ENCODE measurements at regions not wholly inside any gene's neighbourhood (a gene's known extent, or its start where the extent isn't known, plus 50 kb on each side); places are given as distances from the start of the nearest gene placed in this dataset.

- TF ChIP-seq CTCF (IDR thresholded peaks at IDR 0.05) = no peak
- TF ChIP-seq NRF1 (IDR thresholded peaks at IDR 0.05; ENCODE audit: low read depth, low read length) = no peak
- TF ChIP-seq FOXJ3 (CRISPR knock-in tag; IDR thresholded peaks at IDR 0.05) = no peak
- no peak for TF ChIP-seq GATA2 (CRISPR knock-in tag; IDR thresholded peaks at IDR 0.05)
- no peak for TF ChIP-seq MXI1 (IDR thresholded peaks at IDR 0.05; ENCODE audit: low read depth, low read length)
- no peak for TF ChIP-seq NFIC (IDR thresholded peaks at IDR 0.05; ENCODE audit: borderline replicate concordance)
- TF ChIP-seq GABPA (IDR thresholded peaks at IDR 0.05; ENCODE audit: low read depth) = no peak
- TF ChIP-seq CHD2 (IDR thresholded peaks at IDR 0.05; ENCODE audit: low read length, partially characterized antibody) = no peak
Observed at GRCh38 chr9:86471171-86471815, 117.1 kb upstream of the TUT7 start (continued).

GRCh38 chr9:86470326-86470725 lies 116.1 kb upstream of the TUT7 start:
- no peaks in the 10 kb centered on the region for H3K27me3 ChIP-seq (ENCODE audit: insufficient read depth)
- no peak for DNase-seq
- 64% methylated on average over 1 of the region's 1 CpG for WGBS (ENCODE audit: low lambda C conversion rate)
- H3K79me2 ChIP-seq (ENCODE audit: insufficient read depth) = no peaks in the 10 kb centered on the region
- no peak overlapping the region for H2AFZ ChIP-seq (ENCODE audit: low read depth)
- CTCF ChIA-PET = interaction anchor here (1.0 to 2.1 kb wide), 3 partner anchors 17 to 725 kb away, joined by 3 to 5 read pairs (median 3); no protein-coding TSS in a partner anchor
- H3K4me3 ChIP-seq (ENCODE audit: low read depth in 2 of 2, low read length in 1 of 2) = no peak overlapping the region
- no peaks in the 10 kb centered on the region for H3K9me3 ChIP-seq
- no peaks in the 10 kb centered on the region for H3K4me1 ChIP-seq (ENCODE audit: control insufficient read depth in 1 of 2, insufficient read depth in 2 of 2, low read depth in 1 of 2, low read length in 1 of 2)
- no peaks in the 10 kb centered on the region for H3K36me3 ChIP-seq (replicated peaks in 1 of 2; ENCODE audit: control insufficient read depth in 1 of 2, insufficient read depth in 2 of 2, low read length in 1 of 2)
- no peak for TF ChIP-seq POLR2AphosphoS5 (IDR thresholded peaks at IDR 0.05; ENCODE audit: low read depth, low read length)
- TF ChIP-seq ELF1 (IDR thresholded peaks at IDR 0.05) = no peak
- no peak for TF ChIP-seq ZBTB33 (IDR thresholded peaks at IDR 0.05; ENCODE audit: borderline replicate concordance, low read depth)
- no peak for TF ChIP-seq PBX3 (IDR thresholded peaks at IDR 0.05)
- no peak for TF ChIP-seq TAF1 (IDR thresholded peaks at IDR 0.05; ENCODE audit: borderline replicate concordance, low read depth, low read length)
- no peak for TF ChIP-seq MXI1 (IDR thresholded peaks at IDR 0.05; ENCODE audit: low read depth, low read length)
- POLR2A ChIA-PET = no interaction called here
- H3K9ac ChIP-seq = no peak overlapping the region
- H3K4me2 ChIP-seq = no peak overlapping the region
- no peaks in the 10 kb centered on the region for H3F3A ChIP-seq (replicated peaks; ENCODE audit: insufficient read depth)
- H4K20me1 ChIP-seq (ENCODE audit: insufficient read depth) = no peaks in the 10 kb centered on the region
- no peak overlapping the region for H3K27ac ChIP-seq (ENCODE audit: low read depth in 2 of 2, low read length in 1 of 2)
- no peaks in the 10 kb centered on the region for H3K9me2 ChIP-seq

Measured in SK-N-SH (cell line).